Astrocyte of the spinal cord (primary cell): ENCODE measurements at regions not wholly inside any gene's neighbourhood (a gene's known extent, or its start where the extent isn't known, plus 50 kb on each side); places are given as distances from the start of the nearest gene placed in this dataset.
A peak's percentile ranks its signal among the peaks of the same experiment; 100 is the strongest.
"Not testable (repeated sequence)": the region's sequence is repeated elsewhere in the genome, so short reads cannot be mapped to it uniquely, and the experiment has no call there.

ENCODE experiments used
- DNase-seq: peaks from one replicate; pipeline ENCODE4 v3.0.0; 2011; ENCODE audit warnings: low read depth, low spot score
- H3K4me3 ChIP-seq: 2 replicates; pipeline ENCODE4 v1.5.1; 2011; ENCODE audit warnings: low read depth, mild to moderate bottlenecking, low read length, moderate library complexity
- in situ Hi-C: cut with HindIII; loops from 2 replicates; pipeline ENCODE4 v1.10.0; 2017; ENCODE audit warnings: low sequenced_read_pairs
- TF ChIP-seq, protein P1 (sequence below): IDR thresholded peaks from 2 replicates; pipeline ENCODE4 v1.5.1; 2012; ENCODE audit warnings: low read depth, mild to moderate bottlenecking, low read length, inconsistent platforms

- TF ChIP-seq, protein P1, sequence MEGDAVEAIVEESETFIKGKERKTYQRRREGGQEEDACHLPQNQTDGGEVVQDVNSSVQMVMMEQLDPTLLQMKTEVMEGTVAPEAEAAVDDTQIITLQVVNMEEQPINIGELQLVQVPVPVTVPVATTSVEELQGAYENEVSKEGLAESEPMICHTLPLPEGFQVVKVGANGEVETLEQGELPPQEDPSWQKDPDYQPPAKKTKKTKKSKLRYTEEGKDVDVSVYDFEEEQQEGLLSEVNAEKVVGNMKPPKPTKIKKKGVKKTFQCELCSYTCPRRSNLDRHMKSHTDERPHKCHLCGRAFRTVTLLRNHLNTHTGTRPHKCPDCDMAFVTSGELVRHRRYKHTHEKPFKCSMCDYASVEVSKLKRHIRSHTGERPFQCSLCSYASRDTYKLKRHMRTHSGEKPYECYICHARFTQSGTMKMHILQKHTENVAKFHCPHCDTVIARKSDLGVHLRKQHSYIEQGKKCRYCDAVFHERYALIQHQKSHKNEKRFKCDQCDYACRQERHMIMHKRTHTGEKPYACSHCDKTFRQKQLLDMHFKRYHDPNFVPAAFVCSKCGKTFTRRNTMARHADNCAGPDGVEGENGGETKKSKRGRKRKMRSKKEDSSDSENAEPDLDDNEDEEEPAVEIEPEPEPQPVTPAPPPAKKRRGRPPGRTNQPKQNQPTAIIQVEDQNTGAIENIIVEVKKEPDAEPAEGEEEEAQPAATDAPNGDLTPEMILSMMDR: no peak
- DNase-seq: no peak
- in situ Hi-C loops: no loop called here
- no peak overlapping the region for H3K4me3 ChIP-seq
These were observed 757.7 kb downstream of the EPHA4 start for GRCh38 chr2:220814441-220814840.

DNA sequence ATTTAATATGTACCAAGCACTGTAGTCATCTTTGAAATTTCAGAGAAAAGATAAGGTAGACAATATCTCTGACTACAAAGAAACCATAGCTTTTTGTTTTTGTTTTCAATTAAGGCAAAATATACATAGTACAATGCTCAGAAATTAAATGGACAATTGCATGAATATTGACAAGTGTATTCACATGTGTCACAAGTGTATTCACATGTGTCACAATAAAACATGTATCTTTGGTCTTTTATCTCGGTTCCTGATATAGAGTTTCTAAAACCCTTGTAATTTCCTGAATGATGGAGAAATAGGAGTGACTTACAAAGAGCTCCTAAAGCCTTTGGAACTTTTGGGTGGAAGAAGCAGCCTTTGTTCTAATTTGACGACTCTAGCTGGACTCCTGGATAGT is 756.4 kb downstream of the EPHA4 start:
- DNase-seq: no peak
- in situ Hi-C loops: no loop called here
- TF ChIP-seq, protein P1: no peak
- no peak overlapping the region for H3K4me3 ChIP-seq

DNA sequence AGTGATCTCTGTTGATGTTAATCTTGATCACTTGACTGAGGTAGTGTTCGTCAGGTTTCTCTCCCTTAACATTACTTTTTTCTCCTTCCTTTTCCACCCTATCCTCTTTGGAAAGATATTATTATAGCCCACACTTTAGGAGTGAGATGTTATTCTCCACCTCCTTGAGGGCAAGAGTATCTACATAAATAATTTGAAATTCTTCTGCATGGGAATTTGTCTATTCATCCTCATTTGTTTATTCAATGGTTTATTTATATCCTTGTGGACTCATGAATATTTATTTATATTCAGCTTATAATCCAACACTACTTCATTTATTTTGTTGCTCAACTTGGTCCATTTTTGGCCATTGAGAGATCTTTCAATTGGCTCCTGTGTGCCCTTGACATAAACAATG is 750.4 kb downstream of the EPHA4 start:
- TF ChIP-seq, protein P1: no peak
- no peak for DNase-seq
- H3K4me3 ChIP-seq: no peak overlapping the region
- in situ Hi-C loops: no loop called here

- H3K4me3 ChIP-seq, DNase-seq, in situ Hi-C loops: not testable (repeated sequence)
These were observed 748.5 kb downstream of the EPHA4 start for GRCh38 chr2:220823590-220823989.

DNA sequence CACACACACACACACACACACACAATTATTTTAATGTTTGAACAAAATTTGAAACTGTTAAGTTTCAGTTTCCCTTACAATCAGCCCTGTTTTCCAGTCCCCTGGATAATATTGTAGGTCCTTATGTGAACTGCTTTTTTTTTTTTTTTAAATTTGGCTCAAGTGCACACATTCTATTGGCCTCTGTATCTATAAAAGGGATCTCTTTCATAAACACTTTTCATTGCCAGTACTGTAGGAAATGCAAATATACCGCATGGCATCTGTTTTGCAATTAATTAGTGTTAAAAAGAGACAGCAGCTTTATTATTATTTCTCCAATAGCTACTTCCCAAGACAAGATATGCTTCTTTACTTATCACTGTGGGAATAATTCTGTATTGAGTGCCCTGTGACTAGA is 738.7 kb downstream of the EPHA4 start:
- H3K4me3 ChIP-seq: no peak overlapping the region
- in situ Hi-C loops: no loop called here
- DNase-seq: no peak
- TF ChIP-seq, protein P1: no peak

DNA sequence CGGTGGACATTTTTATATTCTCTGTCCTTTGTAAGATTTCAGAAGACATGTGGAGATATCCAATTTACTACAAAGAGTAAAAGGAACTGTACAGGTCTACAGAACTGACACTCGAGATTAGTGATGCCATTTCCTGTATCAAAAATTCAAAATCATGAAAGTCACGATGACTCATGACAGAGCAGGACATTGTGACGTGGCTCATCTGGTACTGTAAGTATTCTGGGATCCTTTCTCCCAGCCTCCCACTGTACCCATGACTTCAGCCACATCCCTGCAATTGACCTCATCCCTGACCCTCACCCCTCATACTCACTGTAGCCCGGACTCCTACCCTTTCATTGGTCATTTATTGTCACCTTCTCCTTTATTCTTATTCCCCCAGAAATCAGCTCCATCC is 736.5 kb downstream of the EPHA4 start:
- TF ChIP-seq, protein P1: no peak
- H3K4me3 ChIP-seq: no peak overlapping the region
- in situ Hi-C loops: no loop called here
- peak; percentile 18 for DNase-seq

- TF ChIP-seq, protein P1: no peak
- no peak for DNase-seq
- in situ Hi-C loops: no loop called here
- H3K4me3 ChIP-seq: no peak overlapping the region
These were observed 734.9 kb downstream of the EPHA4 start for GRCh38 chr2:220837226-220837625.
